ENCODE measurements at regions not wholly inside any gene's neighbourhood (a gene's known extent, or its start where the extent isn't known, plus 50 kb on each side); places are given as distances from the start of the nearest gene placed in this dataset.

- no peak for DNase-seq
- Histone ChIP-seq H3K4me1 (ENCODE audit: insufficient read depth) (no peaks in the 10 kb centered on the region), H3K36me3 (no peaks in the 10 kb centered on the region), H3K4me3 (no peak overlapping the region), H3K27me3 (no peaks in the 10 kb centered on the region), H3K9me3 (no peaks in the 10 kb centered on the region), H3K27ac (no peak overlapping the region)
- intact Hi-C loops (cut with DNase I), result loop anchor here in 1 of 4 donors (10.0 kb wide), 1 partner anchor 1563 kb away; no protein-coding TSS in a partner anchor
- no peak for TF ChIP-seq POLR2A (IDR thresholded peaks at IDR 0.05)
- TF ChIP-seq CTCF (IDR thresholded peaks at IDR 0.05), result no peak
- no peak for TF ChIP-seq EP300 (IDR thresholded peaks at IDR 0.05)
Measured at GRCh38 chr6:155521719-155522118, 66.1 kb upstream of the NOX3 start.

DNA sequence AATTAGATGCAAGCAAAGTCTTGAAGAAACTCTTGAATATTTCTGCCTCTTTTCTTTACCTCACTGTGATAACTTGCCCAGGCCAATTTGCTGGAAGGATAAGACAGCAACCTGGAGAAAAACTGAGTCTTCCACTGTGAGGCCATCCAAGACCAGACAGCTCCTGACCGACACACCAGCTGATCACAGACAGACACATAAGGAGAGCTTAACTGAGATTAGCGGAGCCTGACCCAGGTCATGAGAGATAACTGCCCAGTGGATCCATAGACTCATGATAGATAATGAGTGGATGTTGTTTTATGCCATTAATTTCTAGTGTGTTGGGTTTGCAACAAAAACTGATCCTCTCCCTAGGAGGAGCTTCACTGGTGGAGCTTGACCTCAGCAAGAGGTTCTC is 64.4 kb upstream of the NOX3 start:
- H3K4me3 ChIP-seq, result no peak overlapping the region
- no peak for DNase-seq
- no peaks in the 10 kb centered on the region for H3K4me1 ChIP-seq (ENCODE audit: insufficient read depth)
- H3K27me3 ChIP-seq, result no peaks in the 10 kb centered on the region
- no peaks in the 10 kb centered on the region for H3K36me3 ChIP-seq
- intact Hi-C loops (cut with DNase I), result loop anchor here in 1 of 4 donors (10.0 kb wide), 1 partner anchor 1565 kb away; no protein-coding TSS in a partner anchor
- WGBS, 3 donors, result 82 to 94% (median 91%) methylated on average over 2 of the region's 2 CpGs
- no peaks in the 10 kb centered on the region for H3K9me3 ChIP-seq
- TF ChIP-seq CTCF (IDR thresholded peaks at IDR 0.05) (no peak), EP300 (IDR thresholded peaks at IDR 0.05) (no peak), POLR2A (IDR thresholded peaks at IDR 0.05) (no peak)
- H3K27ac ChIP-seq, result no peak overlapping the region

DNA sequence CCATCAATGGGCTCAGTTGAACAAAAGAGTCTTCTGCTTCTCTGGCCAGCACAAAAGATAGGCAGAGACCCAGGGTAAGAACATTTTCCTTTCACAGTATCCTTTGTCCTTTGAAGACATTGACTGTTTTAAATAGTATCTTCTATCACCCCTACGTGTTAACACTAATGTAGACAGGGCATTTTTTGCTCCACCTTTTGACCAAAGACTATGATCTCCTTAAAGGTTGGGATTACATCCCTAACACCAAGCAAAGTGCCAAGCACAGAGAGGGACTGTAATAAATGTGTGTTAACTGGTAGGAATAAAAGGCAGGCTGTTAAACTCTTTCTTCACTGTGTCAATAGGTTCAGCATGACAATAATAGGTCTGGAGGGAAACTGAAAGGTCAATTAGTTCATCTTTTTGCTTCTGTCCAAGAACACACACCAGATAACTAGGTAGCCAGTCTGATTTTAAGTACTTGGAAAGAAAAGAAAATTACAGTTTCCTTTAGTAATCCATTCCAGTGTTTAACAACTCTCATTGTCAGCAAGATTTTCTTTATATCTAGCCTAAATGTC is 63.6 kb upstream of the NOX3 start:
- DNase-seq, result no peak
- Histone ChIP-seq H3K9me3 (no peaks in the 10 kb centered on the region), H3K4me1 (ENCODE audit: insufficient read depth) (no peaks in the 10 kb centered on the region), H3K36me3 (no peaks in the 10 kb centered on the region), H3K4me3 (no peak overlapping the region), H3K27me3 (no peaks in the 10 kb centered on the region), H3K27ac (no peak overlapping the region)
- WGBS, 3 donors, result 70 to 73% (median 71%) methylated on average over 1 of the region's 1 CpG
- intact Hi-C loops (cut with DNase I), result no loop called here
- TF ChIP-seq CTCF (IDR thresholded peaks at IDR 0.05) (no peak), POLR2A (IDR thresholded peaks at IDR 0.05) (no peak), EP300 (IDR thresholded peaks at IDR 0.05) (no peak)

GRCh38 chr6:155517294-155517693 is 61.7 kb upstream of the NOX3 start:
- Histone ChIP-seq H3K27ac (no peak overlapping the region), H3K4me3 (no peak overlapping the region), H3K36me3 (no peaks in the 10 kb centered on the region), H3K4me1 (ENCODE audit: insufficient read depth) (no peaks in the 10 kb centered on the region), H3K9me3 (no peaks in the 10 kb centered on the region), H3K27me3 (no peaks in the 10 kb centered on the region)
- DNase-seq, result no peak
- intact Hi-C loops (cut with DNase I), result no loop called here
- no peak for TF ChIP-seq CTCF (IDR thresholded peaks at IDR 0.05)
- no peak for TF ChIP-seq EP300 (IDR thresholded peaks at IDR 0.05)
- TF ChIP-seq POLR2A (IDR thresholded peaks at IDR 0.05), result no peak
- 87 to 94% (median 87%) methylated on average over 8 of the region's 8 CpGs for WGBS, 3 donors
